WTC11 (cell line): ENCODE measurements at regions not wholly inside any gene's neighbourhood (a gene's known extent, or its start where the extent isn't known, plus 50 kb on each side); places are given as distances from the start of the nearest gene placed in this dataset.

Source experiments
- ATAC-seq: fragments of 200-7000 bp; cut with Tn5 transposase; 2 replicates; pipeline ENCODE4 v1.10.0; 2021; ENCODE audit warnings: mild to moderate bottlenecking, moderate library complexity
- CTCF ChIA-PET: fragments of 300-600 bp; sonication (Branson Sonifier 250); formaldehyde crosslinking; loops from one replicate; lab custom pipeline; 2021; ENCODE audit warnings: antibody characterized with exemption; lab: Charles Lee
- POLR2A ChIA-PET: fragments of 350-600 bp; sonication (Branson Sonifier 250); formaldehyde crosslinking; loops from one replicate; lab custom pipeline; 2021; ENCODE audit warnings: antibody characterized with exemption; lab: Charles Lee
- DNase-seq: peaks from one replicate; pipeline ENCODE4 v3.0.0; 2021; ENCODE audit warnings: low spot score
- H3K27ac Mint-ChIP-seq: 2 replicates; pipeline ENCODE4 v1.8.0; 2021; ENCODE audit warnings: mixed read lengths
- H3K27me3 Mint-ChIP-seq: 2 replicates; pipeline ENCODE4 v1.8.0; 2021; ENCODE audit warnings: low read depth, mild to moderate bottlenecking, moderate library complexity, mixed read lengths
- H3K36me3 Mint-ChIP-seq: 2 replicates; pipeline ENCODE4 v1.8.0; 2021; ENCODE audit warnings: mixed read lengths
- H3K4me1 Mint-ChIP-seq: 2 replicates; pipeline ENCODE4 v1.8.0; 2022; ENCODE audit warnings: mixed read lengths
- H3K4me3 Mint-ChIP-seq: 2 replicates; pipeline ENCODE4 v1.8.0; 2021; ENCODE audit warnings: mild to moderate bottlenecking, moderate library complexity, mixed read lengths
- H3K9me3 Mint-ChIP-seq: 2 replicates; pipeline ENCODE4 v1.8.0; 2021; ENCODE audit warnings: mixed read lengths
- ATF1 ChIP-seq: sonication (generic); formaldehyde crosslinking; IDR thresholded peaks from 2 replicates; pipeline ENCODE4 v1.8.1; 2023; ENCODE audit warnings: mild to moderate bottlenecking, moderate library complexity, missing genetic modification reagents
- CBFB ChIP-seq: sonication (generic); formaldehyde crosslinking; IDR thresholded peaks from 2 replicates; pipeline ENCODE4 v1.8.1; 2022; ENCODE audit warnings: mild to moderate bottlenecking, low read depth, missing genetic modification reagents
- ELF4 ChIP-seq: sonication (generic); formaldehyde crosslinking; IDR thresholded peaks from 2 replicates; pipeline ENCODE4 v1.8.1; 2022; ENCODE audit warnings: low read depth, mild to moderate bottlenecking, moderate library complexity, missing genetic modification reagents
- ETV6 ChIP-seq: sonication (generic); formaldehyde crosslinking; IDR thresholded peaks from 2 replicates; pipeline ENCODE4 v1.8.1; 2022; ENCODE audit warnings: mild to moderate bottlenecking, missing genetic modification reagents
- FOXP1 ChIP-seq: sonication (generic); formaldehyde crosslinking; IDR thresholded peaks from 2 replicates; pipeline ENCODE4 v1.8.0; 2022; ENCODE audit warnings: missing genetic modification reagents, mild to moderate bottlenecking, moderate library complexity, borderline replicate concordance
- GRHL2 ChIP-seq: fragments of 250-450 bp; sonication (Bioruptor Pico); IDR thresholded peaks from 2 replicates; pipeline ENCODE4 v1.8.0; 2022; ENCODE audit warnings: mild to moderate bottlenecking, moderate library complexity; ENCODE audit not compliant: insufficient replicate concordance, severe bottlenecking
- GTF2I ChIP-seq: fragments of 250-450 bp; sonication (Bioruptor Pico); conservative IDR thresholded peaks from 2 replicates; pipeline ENCODE4 v1.4.0; 2021; ENCODE audit warnings: mild to moderate bottlenecking
- HMGA2 ChIP-seq: fragments of 250-450 bp; sonication (Bioruptor Pico); IDR thresholded peaks from 2 replicates; pipeline ENCODE4 v1.4.0; 2021; ENCODE audit warnings: mild to moderate bottlenecking, moderate library complexity
- JAZF1 ChIP-seq: fragments of 250-450 bp; sonication (Bioruptor Pico); IDR thresholded peaks from 2 replicates; pipeline ENCODE4 v1.9.0; 2021; ENCODE audit warnings: moderate library complexity, mild to moderate bottlenecking, inconsistent platforms
- JUN ChIP-seq: sonication (generic); formaldehyde crosslinking; IDR thresholded peaks from 2 replicates; pipeline ENCODE4 v1.8.0; 2023; ENCODE audit warnings: mild to moderate bottlenecking, missing genetic modification reagents
- MXD4 ChIP-seq: fragments of 250-450 bp; sonication (Bioruptor Pico); IDR thresholded peaks from 2 replicates; pipeline ENCODE4 v1.8.0; 2021; ENCODE audit warnings: mild to moderate bottlenecking, moderate library complexity, borderline replicate concordance
- NR1H2 ChIP-seq: sonication (generic); formaldehyde crosslinking; IDR thresholded peaks from 2 replicates; pipeline ENCODE4 v1.9.0; 2021; ENCODE audit warnings: mild to moderate bottlenecking, moderate library complexity, missing genetic modification reagents
- NR2C2 ChIP-seq: sonication (generic); formaldehyde crosslinking; IDR thresholded peaks from 2 replicates; pipeline ENCODE4 v1.8.0; 2022; ENCODE audit warnings: mild to moderate bottlenecking, missing genetic modification reagents
- SMAD3 ChIP-seq: sonication (generic); formaldehyde crosslinking; IDR thresholded peaks from 2 replicates; pipeline ENCODE4 v1.8.0; 2022; ENCODE audit warnings: missing genetic modification reagents, mild to moderate bottlenecking, borderline replicate concordance
- SOX15 ChIP-seq: fragments of 250-450 bp; sonication (Bioruptor Pico); IDR thresholded peaks from 2 replicates; pipeline ENCODE4 v1.9.0; 2021; ENCODE audit warnings: mild to moderate bottlenecking
- TEAD1 ChIP-seq: sonication (generic); formaldehyde crosslinking; IDR thresholded peaks from 2 replicates; pipeline ENCODE4 v1.8.0; 2022; ENCODE audit warnings: mild to moderate bottlenecking, missing genetic modification reagents
- TEAD4 ChIP-seq: sonication (generic); formaldehyde crosslinking; IDR thresholded peaks from 2 replicates; pipeline ENCODE4 v1.8.0; 2022; ENCODE audit warnings: mild to moderate bottlenecking, missing genetic modification reagents
- TP53 ChIP-seq: sonication (generic); formaldehyde crosslinking; IDR thresholded peaks from 2 replicates; pipeline ENCODE4 v1.8.1; 2023; ENCODE audit warnings: mild to moderate bottlenecking, missing genetic modification reagents
- ZNF138 ChIP-seq: sonication (generic); formaldehyde crosslinking; conservative IDR thresholded peaks from 2 replicates; pipeline ENCODE4 v1.8.1; 2022; ENCODE audit warnings: mild to moderate bottlenecking, moderate library complexity, missing genetic modification reagents
- ZNF396 ChIP-seq: fragments of 250-450 bp; sonication (Bioruptor Pico); IDR thresholded peaks from 2 replicates; pipeline ENCODE4 v1.8.0; 2021; ENCODE audit warnings: mild to moderate bottlenecking, moderate library complexity, borderline replicate concordance
- ZNF423 ChIP-seq: fragments of 250-450 bp; sonication (Bioruptor Pico); IDR thresholded peaks from 2 replicates; pipeline ENCODE4 v2.1.2; 2022; ENCODE audit warnings: mild to moderate bottlenecking, moderate library complexity
- ZNF671 ChIP-seq: fragments of 250-450 bp; sonication (Bioruptor Pico); IDR thresholded peaks from 2 replicates; pipeline ENCODE4 v1.8.0; 2021; ENCODE audit warnings: mild to moderate bottlenecking
- TF ChIP-seq, protein P1 (sequence below): sonication (generic); formaldehyde crosslinking; IDR thresholded peaks from 2 replicates; pipeline ENCODE4 v1.8.1; 2023; ENCODE audit warnings: mild to moderate bottlenecking, missing genetic modification reagents
- TF ChIP-seq, protein P2 (sequence below): sonication (generic); formaldehyde crosslinking; IDR thresholded peaks from 2 replicates; pipeline ENCODE4 v1.8.0; 2022; ENCODE audit warnings: mild to moderate bottlenecking, missing genetic modification reagents
- TF ChIP-seq, protein P3 (sequence below): sonication (generic); formaldehyde crosslinking; IDR thresholded peaks from 2 replicates; pipeline ENCODE4 v1.8.1; 2022; ENCODE audit warnings: mild to moderate bottlenecking, missing genetic modification reagents, moderate library complexity, borderline replicate concordance
- TF ChIP-seq, protein P4 (sequence below): sonication (generic); formaldehyde crosslinking; IDR thresholded peaks from 2 replicates; pipeline ENCODE4 v1.8.1; 2022; ENCODE audit warnings: missing genetic modification reagents, borderline replicate concordance
- TF ChIP-seq, protein P5 (sequence below): fragments of 250-450 bp; sonication (Bioruptor Pico); IDR thresholded peaks from 2 replicates; pipeline ENCODE4 v1.9.0; 2021; ENCODE audit warnings: moderate library complexity, mild to moderate bottlenecking, inconsistent platforms, borderline replicate concordance
- TF ChIP-seq, protein P6 (sequence below): fragments of 250-450 bp; sonication (Bioruptor Pico); IDR thresholded peaks from 2 replicates; pipeline ENCODE4 v1.8.0; 2021; ENCODE audit warnings: mild to moderate bottlenecking
- TF ChIP-seq, protein P7 (sequence below): sonication (generic); formaldehyde crosslinking; IDR thresholded peaks from 2 replicates; pipeline ENCODE4 v1.8.1; 2023; ENCODE audit warnings: mild to moderate bottlenecking, missing genetic modification reagents, moderate library complexity

DNA sequence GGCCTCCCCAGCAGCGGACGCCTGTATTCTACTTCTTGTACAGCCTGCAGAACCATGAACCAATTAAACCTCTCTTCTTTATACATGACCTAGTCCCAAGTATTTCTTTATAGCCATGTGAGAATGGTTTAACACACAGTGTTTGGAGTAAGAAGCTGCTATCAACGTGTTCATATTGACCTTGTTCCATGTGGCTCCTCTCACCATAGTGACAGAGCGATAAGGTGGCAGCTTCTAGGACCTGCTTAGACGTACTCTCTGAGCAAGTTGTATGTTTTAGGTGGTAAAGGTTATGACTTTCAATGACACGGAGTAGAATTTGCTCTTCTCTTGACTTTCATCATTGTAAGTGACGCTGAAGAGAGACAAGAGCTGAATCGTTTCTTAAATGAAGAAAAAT, 157.7 kb upstream of the SLCO3A1 start:
- Mint-ChIP-seq H3K4me1 (no peaks in the 10 kb centered on the region), H3K27ac (no peak overlapping the region), H3K27me3 (no peaks in the 10 kb centered on the region; the same call in 1 of the 2 replicates), H3K9me3 (no peaks in the 10 kb centered on the region), H3K36me3 (no peaks in the 10 kb centered on the region), H3K4me3 (no peak overlapping the region)
- POLR2A ChIA-PET = no interaction called here
- ATAC-seq = no peak
- CTCF ChIA-PET = interaction anchor here (2.9 kb wide), 1 partner anchor 11 kb away, joined by 20 read pairs; no protein-coding TSS in a partner anchor
- TF ChIP-seq SMAD3 (CRISPR knock-in tag) = no peak
- TF ChIP-seq ZNF396 = no peak
- TF ChIP-seq, protein P1, sequence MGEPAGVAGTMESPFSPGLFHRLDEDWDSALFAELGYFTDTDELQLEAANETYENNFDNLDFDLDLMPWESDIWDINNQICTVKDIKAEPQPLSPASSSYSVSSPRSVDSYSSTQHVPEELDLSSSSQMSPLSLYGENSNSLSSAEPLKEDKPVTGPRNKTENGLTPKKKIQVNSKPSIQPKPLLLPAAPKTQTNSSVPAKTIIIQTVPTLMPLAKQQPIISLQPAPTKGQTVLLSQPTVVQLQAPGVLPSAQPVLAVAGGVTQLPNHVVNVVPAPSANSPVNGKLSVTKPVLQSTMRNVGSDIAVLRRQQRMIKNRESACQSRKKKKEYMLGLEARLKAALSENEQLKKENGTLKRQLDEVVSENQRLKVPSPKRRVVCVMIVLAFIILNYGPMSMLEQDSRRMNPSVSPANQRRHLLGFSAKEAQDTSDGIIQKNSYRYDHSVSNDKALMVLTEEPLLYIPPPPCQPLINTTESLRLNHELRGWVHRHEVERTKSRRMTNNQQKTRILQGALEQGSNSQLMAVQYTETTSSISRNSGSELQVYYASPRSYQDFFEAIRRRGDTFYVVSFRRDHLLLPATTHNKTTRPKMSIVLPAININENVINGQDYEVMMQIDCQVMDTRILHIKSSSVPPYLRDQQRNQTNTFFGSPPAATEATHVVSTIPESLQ (CRISPR knock-in tag) = no peak
- TF ChIP-seq ATF1 (CRISPR knock-in tag) = no peak
- no peak for TF ChIP-seq GTF2I (CRISPR knock-in tag)
- TF ChIP-seq NR1H2 (CRISPR knock-in tag) = no peak
- TF ChIP-seq, protein P2, sequence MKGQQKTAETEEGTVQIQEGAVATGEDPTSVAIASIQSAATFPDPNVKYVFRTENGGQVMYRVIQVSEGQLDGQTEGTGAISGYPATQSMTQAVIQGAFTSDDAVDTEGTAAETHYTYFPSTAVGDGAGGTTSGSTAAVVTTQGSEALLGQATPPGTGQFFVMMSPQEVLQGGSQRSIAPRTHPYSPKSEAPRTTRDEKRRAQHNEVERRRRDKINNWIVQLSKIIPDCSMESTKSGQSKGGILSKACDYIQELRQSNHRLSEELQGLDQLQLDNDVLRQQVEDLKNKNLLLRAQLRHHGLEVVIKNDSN = no peak
- TF ChIP-seq, protein P3, sequence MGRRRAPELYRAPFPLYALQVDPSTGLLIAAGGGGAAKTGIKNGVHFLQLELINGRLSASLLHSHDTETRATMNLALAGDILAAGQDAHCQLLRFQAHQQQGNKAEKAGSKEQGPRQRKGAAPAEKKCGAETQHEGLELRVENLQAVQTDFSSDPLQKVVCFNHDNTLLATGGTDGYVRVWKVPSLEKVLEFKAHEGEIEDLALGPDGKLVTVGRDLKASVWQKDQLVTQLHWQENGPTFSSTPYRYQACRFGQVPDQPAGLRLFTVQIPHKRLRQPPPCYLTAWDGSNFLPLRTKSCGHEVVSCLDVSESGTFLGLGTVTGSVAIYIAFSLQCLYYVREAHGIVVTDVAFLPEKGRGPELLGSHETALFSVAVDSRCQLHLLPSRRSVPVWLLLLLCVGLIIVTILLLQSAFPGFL (CRISPR knock-in tag) = no peak
- TF ChIP-seq, protein P4, sequence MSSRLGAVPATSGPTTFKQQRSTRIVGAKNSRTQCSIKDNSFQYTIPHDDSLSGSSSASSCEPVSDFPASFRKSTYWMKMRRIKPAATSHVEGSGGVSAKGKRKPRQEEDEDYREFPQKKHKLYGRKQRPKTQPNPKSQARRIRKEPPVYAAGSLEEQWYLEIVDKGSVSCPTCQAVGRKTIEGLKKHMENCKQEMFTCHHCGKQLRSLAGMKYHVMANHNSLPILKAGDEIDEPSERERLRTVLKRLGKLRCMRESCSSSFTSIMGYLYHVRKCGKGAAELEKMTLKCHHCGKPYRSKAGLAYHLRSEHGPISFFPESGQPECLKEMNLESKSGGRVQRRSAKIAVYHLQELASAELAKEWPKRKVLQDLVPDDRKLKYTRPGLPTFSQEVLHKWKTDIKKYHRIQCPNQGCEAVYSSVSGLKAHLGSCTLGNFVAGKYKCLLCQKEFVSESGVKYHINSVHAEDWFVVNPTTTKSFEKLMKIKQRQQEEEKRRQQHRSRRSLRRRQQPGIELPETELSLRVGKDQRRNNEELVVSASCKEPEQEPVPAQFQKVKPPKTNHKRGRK (CRISPR knock-in tag) = no peak
- no peak for TF ChIP-seq TP53 (CRISPR knock-in tag)
- no peak for TF ChIP-seq JAZF1 (CRISPR knock-in tag)
- TF ChIP-seq FOXP1 = no peak
- no peak for TF ChIP-seq ELF4 (CRISPR knock-in tag)
- no peak for TF ChIP-seq ETV6 (CRISPR knock-in tag)
- no peak for TF ChIP-seq ZNF423 (CRISPR knock-in tag)
- no peak for DNase-seq

DNA sequence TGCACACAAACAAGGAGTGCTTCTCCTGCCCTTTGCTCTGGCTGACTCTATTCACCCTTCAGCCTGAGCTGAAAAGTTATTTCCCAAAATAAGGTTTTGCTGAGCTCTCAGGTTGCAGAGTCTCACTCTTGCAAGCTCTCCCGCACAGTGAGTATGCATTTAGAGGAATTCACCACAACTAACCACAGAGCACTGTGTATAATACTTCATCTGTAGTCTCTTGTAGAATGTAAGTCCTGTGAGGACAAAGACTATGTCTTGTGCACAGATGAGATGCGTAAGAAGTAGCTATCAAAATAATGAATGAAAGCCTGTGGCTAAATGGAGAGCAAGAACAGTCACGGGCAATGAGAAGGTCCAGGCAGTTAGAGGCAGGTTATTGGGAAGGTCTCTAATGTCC, 156.5 kb upstream of the SLCO3A1 start:
- no peak overlapping the region for H3K27ac Mint-ChIP-seq
- TF ChIP-seq ZNF671 (CRISPR knock-in tag) (no peak), FOXP1 (no peak), JUN (CRISPR knock-in tag) (no peak), GRHL2 (CRISPR knock-in tag) (no peak), TEAD4 (CRISPR knock-in tag) (no peak), JAZF1 (CRISPR knock-in tag) (no peak), NR2C2 (CRISPR knock-in tag) (no peak), SOX15 (CRISPR knock-in tag) (no peak), CBFB (CRISPR knock-in tag) (no peak), MXD4 (CRISPR knock-in tag) (no peak), HMGA2 (CRISPR knock-in tag) (no peak), TEAD1 (CRISPR knock-in tag) (no peak), ZNF138 (CRISPR knock-in tag) (no peak)
- TF ChIP-seq, protein P5, sequence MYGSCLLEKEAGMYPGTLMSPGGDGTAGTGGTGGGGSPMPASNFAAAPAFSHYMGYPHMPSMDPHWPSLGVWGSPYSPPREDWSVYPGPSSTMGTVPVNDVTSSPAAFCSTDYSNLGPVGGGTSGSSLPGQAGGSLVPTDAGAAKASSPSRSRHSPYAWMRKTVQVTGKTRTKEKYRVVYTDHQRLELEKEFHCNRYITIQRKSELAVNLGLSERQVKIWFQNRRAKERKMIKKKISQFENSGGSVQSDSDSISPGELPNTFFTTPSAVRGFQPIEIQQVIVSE (CRISPR knock-in tag) = no peak
- TF ChIP-seq, protein P6, sequence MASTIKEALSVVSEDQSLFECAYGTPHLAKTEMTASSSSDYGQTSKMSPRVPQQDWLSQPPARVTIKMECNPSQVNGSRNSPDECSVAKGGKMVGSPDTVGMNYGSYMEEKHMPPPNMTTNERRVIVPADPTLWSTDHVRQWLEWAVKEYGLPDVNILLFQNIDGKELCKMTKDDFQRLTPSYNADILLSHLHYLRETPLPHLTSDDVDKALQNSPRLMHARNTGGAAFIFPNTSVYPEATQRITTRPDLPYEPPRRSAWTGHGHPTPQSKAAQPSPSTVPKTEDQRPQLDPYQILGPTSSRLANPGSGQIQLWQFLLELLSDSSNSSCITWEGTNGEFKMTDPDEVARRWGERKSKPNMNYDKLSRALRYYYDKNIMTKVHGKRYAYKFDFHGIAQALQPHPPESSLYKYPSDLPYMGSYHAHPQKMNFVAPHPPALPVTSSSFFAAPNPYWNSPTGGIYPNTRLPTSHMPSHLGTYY (CRISPR knock-in tag) = no peak
- TF ChIP-seq, protein P7, sequence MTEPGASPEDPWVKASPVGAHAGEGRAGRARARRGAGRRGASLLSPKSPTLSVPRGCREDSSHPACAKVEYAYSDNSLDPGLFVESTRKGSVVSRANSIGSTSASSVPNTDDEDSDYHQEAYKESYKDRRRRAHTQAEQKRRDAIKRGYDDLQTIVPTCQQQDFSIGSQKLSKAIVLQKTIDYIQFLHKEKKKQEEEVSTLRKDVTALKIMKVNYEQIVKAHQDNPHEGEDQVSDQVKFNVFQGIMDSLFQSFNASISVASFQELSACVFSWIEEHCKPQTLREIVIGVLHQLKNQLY (CRISPR knock-in tag) = no peak

More for the DNA sequence above, 156.5 kb upstream of the SLCO3A1 start:
- no peaks in the 10 kb centered on the region for H3K36me3 Mint-ChIP-seq
- CTCF ChIA-PET = interaction anchor here (2.9 kb wide), 1 partner anchor 9 kb away, joined by 20 read pairs; no protein-coding TSS in a partner anchor
- H3K4me1 Mint-ChIP-seq = 0 out of 2 replicates have a peak, but pooled peaks cover under 1% of the 10 kb centered on the region
- no peaks in the 10 kb centered on the region; the same call in 1 of the 2 replicates for H3K27me3 Mint-ChIP-seq
- DNase-seq = no peak
- H3K4me3 Mint-ChIP-seq = no peak overlapping the region
- POLR2A ChIA-PET = no interaction called here
- ATAC-seq = no peak
- no peaks in the 10 kb centered on the region for H3K9me3 Mint-ChIP-seq
